ENCODE measurements at regions not wholly inside any gene's neighbourhood (a gene's known extent, or its start where the extent isn't known, plus 50 kb on each side); places are given as distances from the start of the nearest gene placed in this dataset.
A peak's percentile ranks its signal among the peaks of the same experiment; 100 is the strongest.

DNA sequence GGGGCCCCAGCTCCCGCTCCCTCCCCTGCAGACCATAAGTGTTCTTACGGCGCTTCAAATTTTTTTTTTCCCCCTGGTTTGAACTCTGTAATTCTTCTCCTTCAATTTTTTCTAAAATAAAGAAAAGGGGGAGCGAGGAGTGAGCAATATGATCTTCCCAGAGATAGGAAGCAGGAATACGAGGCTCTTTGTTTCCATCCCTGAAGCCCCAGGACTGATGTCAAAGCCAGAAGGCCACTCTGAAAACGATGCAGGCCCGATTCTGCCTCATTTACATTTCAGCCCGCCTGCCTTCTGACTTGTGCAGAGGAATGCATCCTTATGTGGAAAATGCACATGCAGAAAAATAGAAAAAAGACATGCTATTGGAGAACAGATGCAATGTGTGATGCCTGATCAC, 401.5 kb upstream of the MKI67 start:
- no peak for DNase-seq

DNA sequence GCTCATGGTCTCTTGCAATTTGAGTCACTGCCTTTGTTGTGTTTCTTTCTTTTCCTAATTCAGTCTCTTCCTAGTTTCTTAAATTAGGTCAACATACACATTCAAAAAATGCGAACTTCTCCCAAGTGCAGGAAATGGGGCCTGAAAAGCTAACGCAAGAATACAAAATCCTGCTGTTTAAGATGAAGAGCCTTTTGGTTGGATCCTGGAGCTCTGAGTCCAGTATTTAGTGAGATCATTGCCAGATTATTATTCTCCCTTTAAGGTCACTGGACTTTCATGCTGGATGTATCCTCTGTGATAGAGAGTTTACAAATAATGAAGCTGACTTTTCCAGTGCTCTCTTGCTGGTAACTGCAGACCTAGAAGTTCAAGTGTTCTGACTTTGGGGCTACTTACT, 401.9 kb upstream of the MKI67 start:
- DNase-seq: no peak

DNA sequence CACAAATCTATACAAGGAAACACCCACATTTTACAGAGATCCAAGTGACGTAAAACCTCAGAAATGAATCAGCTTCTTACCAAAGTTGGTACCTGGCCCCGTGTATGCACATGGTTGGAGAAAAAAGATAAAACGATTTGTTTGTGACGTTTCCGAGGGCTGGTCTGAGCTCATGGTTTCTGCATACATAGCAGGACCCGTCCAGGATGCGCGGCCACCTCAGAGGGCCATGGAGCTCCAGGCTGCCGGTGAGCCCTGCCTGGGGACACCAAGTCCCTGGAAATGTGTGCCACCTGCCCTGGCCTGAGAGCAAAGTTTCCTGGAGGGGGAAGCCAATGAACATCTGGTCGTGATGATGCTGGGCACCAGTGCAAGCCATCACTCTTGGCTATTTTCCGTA, 402.6 kb upstream of the MKI67 start:
- no peak for DNase-seq

DNA sequence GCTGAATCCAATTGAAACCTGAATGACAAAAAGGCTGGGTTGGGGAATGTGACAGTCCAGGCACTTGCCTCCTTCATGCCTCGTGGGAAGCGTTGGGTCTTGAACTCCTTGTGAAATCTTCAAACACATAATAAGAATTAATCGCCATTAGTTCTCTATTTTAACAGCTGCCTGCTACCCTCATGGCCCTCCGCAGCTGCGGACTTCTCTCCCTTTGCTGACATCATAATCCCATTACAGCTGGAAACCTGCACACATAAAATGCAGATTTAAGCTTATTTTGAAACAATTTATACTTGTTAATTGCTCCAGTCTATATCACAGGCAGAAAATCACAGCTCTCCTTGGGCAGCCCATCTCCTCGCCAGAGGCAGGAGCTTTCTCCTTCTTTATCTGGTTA, 403.0 kb upstream of the MKI67 start:
- no peak for DNase-seq

DNA sequence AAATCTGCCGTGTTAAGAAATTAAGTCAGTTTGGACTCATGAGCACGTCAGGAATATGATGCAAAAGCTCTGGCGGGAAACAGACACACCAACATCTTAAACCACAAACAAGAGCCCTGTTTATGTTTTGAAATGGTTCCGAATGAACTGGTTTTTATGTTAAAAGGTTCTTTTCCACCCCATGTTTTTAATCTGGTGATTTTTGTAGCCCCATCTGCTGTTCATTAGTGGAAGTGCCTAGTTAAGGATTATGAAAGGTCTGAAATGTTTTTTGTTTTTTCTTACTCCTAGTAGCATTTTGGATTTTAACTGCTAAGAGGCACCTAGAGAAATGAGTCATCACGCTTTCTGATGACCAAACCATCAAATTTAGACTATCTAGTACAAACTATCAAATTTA, 404.1 kb upstream of the MKI67 start:
- no peak for DNase-seq

DNA sequence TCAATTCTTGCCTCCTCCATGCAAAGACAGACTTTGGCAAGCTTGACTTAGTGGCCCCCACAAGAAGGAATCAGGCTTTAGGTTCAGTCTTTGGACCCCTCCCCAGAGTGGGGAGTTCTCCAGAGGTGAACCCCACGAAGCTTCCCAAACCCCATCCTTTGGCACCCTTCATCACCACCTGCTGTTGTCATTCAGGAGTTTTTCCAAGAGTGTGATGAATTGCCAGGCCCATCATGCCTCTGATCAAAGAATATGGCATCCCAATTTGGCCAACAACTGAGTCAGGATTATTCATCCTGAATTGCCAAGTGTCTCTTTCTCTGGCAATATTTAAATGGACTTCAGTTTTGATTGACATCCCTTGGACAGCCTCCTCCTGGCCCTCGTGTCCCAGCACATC, 404.7 kb upstream of the MKI67 start:
- DNase-seq: no peak

DNA sequence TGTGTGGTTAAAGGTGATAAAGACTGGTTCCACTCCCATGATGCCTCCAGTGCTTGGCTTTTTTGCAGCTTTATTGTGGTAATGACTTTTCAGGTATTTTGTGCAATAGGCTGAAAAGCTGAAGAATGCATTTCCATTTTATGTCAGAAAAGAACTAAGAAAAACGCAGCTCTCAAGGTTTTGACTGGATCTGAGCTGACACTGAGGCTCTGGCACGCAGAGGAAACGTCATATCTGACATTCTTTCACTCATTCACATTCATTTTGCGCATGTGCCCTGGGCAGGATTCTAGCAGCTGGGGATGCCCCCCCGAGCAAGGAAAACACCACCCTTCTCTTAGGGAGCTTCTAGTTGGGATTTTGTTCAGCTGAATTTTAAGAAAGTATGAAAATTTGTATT, 408.5 kb upstream of the MKI67 start:
- DNase-seq: no peak

DNA sequence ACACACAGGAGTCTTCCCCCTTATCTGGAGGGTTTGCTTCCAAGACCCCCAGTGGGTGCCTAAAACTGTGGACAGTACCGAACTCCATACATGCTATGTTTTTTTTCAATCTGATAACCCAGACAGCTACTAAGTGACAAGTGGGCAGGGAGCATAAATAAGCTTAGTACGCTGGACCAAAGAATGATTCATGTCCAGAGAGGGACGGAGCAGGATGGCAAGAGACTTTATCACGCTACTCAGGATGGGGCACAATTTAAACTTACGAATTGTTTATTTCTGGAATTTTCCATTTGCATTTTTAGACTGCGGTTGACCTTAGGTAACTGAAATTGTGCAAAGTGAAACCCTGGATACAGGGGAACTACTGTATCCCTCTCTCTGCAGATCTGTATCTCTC, 410.0 kb upstream of the MKI67 start:
- DNase-seq: no peak

DNA sequence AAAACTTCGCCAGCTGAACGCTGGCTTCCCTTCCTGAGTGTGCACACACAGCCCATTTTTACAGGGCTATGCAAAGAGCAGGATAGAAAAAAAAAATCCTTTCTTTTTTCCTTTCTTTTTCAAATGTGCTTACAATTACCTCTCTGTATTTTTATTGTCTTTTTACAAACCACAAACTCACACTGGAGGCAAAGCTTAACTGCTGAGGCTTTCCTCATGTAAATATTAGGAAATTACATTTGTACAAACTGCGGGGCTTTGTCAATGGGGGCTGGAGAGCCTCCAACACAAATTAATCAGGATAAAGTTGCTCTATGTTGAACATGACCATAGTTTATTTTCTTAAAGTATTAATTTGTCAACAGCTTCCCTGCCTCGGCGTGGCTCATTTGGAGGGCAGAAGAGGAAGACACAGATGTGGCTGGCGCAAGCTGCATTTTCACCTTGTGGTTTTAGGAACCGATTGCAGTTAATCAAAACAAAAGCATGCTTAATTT, 411.7 kb upstream of the MKI67 start:
- DNase-seq: peak in 1 of 2 donors; percentile 16

DNA sequence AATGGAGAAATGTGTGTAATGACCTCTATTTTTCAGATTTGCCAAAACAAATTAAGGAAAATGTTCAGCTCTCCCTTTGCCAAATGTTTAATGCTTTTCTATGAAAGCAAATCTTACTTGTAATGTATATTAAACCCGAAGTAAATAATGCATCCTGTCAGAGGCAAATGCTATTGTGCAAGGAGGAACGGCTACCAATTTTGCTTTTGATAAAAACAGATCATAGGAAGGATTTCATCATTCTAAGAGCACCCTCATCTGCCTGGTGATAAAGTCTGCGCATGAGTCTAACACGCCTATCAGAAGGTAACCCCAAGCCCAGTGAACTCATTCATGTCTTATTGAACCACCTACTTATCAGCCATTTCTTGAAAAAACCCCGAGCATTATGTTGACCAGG, 412.4 kb upstream of the MKI67 start:
- peak; percentile 20 to 32 for DNase-seq

DNA sequence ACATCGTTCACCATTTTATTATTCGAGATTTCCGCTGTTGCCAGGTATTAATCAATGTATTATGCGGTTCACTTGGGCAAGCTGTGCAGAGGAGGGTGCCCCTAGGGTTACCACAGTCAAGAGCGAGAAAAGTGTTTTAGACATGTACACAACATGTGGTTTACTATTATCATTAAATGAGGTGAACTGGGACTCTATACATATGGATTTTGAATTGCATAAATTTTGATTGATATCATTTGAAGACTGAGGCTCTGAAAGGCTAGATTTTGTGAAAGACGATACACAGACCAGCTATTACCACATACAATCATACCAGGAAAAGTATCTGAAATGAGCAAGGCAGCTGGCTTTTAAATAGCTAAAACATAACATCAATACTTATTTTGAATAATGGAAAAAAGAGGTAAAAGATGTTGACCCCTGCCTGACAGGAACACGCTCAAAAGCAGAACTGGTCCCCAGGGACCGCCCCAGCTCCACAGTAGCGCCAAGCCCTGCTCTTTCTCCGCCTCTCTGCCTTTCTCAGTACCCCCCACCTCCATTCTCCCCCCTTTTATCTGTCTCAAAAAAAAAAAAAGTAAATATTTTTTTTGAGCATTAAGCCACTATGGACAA, 413.4 kb upstream of the MKI67 start:
- DNase-seq: peak; percentile 40 to 55

DNA sequence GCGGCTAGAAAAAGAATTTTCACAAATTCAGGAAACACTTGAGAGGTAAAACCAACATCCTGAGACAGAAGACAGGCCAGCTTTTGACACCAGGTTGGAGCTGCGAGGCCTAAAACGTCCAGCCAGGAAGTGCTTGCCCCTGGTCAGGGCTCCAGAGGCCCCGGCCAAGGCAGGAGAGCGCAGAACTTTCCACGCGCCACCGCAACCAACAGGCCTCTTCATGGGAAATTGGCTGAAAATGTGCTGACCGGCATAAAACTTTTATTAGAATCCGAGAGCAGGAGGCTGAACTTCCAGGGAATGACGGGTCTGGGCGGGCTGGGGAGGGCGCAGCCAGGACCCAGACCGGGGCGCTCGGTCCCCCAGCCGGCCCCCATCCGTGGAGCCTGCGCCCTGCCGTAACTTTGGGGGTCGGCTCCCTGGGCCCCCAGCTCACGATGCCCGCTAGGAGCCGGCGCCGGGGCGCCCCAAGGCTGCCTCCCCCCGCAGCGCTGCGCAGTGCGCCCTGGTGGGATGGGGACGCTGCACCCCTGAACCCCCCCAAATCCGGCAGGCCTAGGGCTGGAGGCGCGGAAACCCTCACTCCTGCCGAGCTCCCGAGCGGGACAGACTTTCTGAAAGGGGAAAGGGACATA, 414.0 kb upstream of the MKI67 start:
- peak; percentile 59 to 60 for DNase-seq

DNA sequence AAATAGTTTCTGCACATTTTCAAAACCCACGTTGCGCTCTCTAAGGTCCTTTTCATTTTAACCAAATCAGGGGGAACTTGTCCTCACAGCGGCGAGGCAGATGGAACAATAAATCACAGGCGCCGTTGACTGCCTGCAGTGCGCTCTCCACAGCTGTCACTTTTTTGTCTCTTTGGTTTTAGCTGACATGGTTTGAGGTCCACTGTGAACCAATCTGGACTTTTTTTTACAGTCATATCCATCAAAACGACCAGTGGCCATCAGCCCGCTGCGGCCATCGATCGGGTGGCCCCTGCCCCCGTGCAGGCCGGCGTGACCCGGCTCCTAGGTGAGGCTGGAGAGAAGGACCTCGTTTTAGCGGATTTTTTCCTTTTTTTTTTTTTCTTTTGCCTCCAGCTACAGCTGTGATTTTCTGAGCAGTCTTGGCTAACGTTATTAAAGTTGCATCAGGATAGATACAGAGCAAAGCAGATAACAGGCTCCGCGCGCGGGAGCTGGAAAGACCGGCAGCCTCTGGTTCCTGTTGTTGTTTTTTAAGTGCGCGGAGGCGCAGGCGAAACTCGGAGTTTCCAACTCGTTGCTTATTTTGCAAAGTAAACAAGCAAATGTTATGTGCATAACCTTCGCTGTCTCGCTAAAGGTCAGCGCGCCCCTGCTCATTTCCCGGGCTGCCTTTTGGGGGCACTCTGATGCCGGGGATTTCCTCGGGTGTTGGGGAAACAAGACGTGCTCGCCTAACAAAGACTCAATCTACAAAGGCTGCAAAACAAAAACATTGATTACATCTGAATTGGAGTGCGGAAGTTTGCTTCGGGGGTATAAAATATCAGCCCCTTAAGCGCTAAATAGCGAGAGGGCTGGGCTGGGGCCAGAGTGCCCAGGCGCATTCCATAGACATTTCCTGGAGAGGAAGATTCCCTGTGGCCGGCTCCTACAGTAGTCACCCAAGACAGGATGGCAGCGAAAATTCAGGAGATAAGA, 414.8 kb upstream of the MKI67 start:
- peak; percentile 60 to 73 for DNase-seq

DNA sequence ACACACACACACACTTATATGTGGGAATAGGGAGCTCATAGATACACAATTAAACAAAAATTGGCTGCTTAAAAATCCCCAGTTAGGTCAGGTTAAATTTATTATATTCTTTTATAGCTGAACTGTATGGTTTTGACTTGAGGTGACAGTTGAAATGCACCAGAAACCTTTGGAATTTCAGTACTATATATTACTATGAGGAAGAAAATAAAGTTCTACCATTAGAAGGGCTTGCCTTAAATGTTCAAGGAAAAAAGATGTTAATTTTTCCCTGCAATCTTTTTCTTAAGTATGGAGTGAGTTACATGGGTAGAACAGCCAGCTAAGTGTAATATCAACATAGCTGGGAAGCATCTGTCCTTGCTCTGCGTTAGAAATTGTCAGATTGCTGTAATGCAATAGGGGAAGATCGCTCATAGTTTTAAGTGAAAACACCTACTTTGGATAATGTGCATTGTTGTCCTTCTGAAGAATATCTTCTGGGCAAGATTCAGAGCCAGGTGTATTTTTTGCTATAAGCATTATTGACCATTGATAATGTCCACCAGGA, 415.8 kb upstream of the MKI67 start:
- DNase-seq: no peak

DNA sequence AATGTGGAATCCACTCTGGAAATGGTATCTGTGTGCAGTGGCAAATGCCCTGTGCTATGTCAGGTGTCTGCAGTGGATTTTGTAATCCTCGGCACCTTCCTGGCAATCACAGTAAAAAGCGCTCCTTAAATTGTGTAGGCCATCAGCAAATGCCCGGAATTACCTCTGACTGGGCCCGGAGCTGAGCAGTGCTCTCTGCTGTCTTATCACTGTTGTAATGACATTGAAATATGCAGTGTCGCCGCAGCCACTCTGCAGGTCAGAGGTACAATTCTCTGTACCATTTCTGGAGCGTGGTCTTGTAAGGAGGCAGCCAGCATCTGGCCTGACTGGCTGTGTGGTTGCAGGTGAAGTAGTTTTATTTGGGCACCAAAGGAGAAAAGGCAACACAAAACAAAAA, 416.4 kb upstream of the MKI67 start:
- no peak for DNase-seq

DNA sequence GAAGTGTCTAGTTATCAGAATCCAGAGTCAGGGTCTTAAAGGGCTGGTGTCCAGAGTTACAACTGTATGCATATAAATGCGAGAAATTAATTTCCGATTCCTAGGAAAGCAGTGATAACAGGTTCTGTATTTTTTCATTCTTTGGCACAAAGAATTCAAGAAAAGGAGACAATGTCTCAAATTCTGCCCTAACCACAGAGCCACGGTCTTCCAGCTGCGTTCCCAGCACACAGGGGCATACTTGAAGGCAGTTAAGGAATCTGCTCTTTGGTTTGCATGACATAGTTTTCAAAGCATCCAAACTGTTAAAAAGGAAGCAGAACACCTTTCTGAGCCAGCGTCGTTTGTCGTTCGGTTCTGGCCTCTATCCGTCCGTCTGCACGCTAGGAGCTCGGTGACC, 416.9 kb upstream of the MKI67 start:
- no peak for DNase-seq

DNA sequence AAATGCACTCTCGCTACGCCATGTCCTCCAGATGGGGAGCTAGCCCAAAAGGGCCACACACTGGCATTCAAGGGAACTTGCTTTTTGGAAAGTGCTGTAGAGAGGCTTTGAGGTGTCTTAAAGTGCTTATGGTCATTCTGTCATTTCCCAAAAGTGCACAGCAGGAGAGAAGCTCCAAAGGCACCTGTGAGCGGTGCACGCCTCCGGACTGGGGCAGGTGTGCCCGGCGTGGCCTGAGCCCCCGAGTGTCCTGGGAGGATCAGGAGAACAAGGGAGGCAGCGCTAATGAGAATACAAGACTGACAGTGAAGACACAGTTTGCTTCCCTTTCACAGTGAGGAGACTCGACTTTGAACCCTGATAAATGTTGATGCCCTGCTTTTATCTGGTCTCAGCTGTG, 419.0 kb upstream of the MKI67 start:
- no peak for DNase-seq

DNA sequence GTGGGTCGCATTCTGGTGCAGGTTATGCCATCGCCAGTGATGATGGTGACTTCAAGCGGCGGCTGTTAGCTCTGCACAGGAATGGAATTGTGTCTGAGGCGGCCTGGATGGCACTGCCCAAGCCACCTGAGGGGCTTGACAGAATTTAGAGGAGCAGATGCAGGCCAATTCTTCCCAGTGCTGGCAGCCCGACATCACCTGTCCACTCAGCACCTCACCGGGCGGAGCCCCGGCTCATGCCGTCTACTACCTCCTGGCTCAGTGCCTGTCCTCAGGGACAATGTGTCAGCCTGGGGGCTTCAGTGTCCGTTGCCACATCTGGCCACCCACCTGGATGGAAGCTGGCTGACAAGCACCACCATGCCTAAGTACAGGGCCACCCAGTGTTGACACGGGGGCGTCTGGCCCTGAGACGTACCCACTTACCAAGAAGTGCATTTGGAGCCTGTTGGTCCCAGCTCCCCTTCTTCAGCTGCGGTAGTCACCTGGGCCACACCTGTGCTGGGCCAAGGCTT, 420.5 kb upstream of the MKI67 start:
- DNase-seq: no peak

DNA sequence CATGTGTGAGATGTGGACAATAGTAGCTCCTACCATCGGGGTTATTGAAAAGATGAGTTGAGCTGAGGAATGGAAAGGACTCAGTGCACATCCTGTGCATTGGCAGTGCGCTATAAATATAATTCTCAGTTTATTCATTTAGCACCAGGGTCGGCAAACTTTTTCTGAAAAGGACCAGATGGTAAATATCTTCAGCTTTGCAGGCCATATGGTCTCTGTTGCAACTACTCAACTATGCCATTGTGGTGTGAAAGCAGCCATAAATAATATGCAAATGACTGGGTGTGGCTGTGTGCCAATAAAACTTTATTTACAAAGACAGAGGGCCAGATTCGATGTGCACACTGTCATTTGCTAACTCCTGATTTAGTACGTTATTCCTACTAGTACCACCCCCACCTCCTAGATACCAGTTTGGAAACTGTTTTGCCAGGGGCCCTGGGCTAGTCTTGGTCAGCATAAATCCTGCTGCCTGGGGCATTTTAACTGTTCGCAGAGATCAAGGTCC, 422.9 kb upstream of the MKI67 start:
- DNase-seq: no peak

DNA sequence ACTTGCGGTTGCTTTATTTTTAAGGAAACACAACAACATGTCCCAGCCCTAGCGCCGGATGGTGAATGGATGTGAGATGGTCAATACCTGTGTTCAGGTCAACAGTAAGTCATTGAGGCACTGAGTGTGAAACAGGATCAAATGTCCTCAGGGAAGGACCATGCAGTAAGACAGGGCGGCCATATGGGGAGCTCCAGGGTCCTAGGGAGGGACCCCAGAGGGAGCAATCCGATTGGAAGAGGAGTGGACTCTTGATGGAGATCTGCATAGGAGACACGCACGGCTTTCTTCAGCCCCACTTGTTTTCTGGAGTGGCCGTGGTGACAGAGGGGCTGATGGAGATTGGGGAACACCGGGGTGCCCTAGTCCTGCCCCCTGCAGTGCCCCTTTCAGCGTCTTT, 423.8 kb upstream of the MKI67 start:
- no peak for DNase-seq

DNA sequence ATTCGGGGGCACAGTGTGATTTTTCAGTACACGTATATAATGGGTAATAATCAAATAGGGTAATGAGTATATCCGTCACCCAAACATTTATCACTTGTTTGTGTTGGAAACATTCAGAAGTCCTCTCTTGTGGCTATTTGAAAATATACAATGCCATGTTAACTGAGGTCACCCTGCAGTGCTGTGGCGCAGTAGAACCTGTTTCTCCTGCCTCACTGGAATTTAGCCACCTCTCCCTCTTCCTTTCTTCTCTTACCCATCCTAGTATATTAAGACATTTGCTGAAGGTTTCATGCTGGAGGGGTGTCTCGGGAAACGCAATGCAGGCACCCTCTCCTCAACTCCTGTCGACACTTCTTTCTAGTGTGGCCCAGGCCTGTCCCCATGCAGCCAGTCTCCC, 425.3 kb upstream of the MKI67 start:
- no peak for DNase-seq

DNA sequence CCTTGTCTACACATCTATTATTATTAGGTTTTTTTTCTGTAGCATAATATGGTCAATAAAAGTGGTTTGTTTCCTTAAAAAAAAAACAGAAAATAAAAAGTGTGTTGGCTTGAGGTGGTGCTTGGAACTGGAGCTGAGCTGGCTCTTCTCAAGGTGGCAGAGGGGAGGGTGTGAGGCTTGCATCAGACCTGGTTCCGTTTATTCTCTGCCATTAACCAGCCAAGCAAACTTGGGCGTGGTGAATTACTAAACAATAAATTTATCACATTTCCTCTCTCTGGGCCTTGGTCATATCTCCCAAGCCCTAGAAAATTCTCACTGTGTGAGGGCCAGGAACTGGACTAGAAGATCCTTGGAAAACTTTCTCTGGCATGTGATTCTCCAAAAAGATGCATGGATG, 427.5 kb upstream of the MKI67 start:
- no peak for DNase-seq
